ENCODE measurements at regions not wholly inside any gene's neighbourhood (a gene's known extent, or its start where the extent isn't known, plus 50 kb on each side); places are given as distances from the start of the nearest gene placed in this dataset.
"Not testable (repeated sequence)": the region's sequence is repeated elsewhere in the genome, so short reads cannot be mapped to it uniquely, and the experiment has no call there.

DNA sequence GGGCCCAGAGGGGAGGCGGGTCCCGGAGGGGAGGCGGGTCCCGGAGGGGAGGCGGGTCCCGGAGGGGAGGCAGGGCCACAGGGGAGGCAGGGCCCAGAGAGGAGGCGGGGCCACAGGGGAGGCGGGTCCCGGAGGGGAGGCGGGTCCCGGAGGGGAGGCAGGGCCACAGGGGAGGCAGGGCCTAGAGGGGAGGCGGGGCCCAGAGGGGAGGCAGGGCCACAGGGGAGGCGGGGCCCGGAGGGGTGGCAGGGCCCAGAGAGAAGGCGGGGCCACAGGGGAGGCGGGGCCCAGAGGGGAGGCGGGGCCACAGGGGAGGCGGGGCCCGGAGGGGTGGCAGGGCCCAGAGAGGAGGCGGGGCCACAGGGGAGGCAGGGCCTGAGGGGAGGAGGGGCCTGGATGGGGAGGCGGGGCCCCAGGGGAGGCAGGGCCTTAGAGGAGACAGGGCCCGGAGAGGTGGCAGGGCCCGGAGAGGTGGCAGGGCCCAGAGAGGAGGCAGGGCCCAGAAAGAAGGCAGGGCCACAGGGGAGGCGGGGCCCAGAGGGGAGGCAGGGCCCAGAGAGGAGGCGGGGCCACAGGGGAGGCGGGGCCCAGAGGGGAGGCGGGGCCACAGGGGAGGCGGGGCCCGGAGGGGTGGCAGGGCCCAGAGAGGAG is 81.1 kb downstream of the YTHDF1 start:
- TF ChIP-seq, protein P1, sequence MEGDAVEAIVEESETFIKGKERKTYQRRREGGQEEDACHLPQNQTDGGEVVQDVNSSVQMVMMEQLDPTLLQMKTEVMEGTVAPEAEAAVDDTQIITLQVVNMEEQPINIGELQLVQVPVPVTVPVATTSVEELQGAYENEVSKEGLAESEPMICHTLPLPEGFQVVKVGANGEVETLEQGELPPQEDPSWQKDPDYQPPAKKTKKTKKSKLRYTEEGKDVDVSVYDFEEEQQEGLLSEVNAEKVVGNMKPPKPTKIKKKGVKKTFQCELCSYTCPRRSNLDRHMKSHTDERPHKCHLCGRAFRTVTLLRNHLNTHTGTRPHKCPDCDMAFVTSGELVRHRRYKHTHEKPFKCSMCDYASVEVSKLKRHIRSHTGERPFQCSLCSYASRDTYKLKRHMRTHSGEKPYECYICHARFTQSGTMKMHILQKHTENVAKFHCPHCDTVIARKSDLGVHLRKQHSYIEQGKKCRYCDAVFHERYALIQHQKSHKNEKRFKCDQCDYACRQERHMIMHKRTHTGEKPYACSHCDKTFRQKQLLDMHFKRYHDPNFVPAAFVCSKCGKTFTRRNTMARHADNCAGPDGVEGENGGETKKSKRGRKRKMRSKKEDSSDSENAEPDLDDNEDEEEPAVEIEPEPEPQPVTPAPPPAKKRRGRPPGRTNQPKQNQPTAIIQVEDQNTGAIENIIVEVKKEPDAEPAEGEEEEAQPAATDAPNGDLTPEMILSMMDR (IDR thresholded peaks at IDR 0.05; ENCODE audit: low read depth, low read length, missing input control) = not testable (repeated sequence)
- TF ChIP-seq, protein P2, sequence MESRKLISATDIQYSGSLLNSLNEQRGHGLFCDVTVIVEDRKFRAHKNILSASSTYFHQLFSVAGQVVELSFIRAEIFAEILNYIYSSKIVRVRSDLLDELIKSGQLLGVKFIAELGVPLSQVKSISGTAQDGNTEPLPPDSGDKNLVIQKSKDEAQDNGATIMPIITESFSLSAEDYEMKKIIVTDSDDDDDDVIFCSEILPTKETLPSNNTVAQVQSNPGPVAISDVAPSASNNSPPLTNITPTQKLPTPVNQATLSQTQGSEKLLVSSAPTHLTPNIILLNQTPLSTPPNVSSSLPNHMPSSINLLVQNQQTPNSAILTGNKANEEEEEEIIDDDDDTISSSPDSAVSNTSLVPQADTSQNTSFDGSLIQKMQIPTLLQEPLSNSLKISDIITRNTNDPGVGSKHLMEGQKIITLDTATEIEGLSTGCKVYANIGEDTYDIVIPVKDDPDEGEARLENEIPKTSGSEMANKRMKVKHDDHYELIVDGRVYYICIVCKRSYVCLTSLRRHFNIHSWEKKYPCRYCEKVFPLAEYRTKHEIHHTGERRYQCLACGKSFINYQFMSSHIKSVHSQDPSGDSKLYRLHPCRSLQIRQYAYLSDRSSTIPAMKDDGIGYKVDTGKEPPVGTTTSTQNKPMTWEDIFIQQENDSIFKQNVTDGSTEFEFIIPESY (IDR thresholded peaks at IDR 0.05) = not testable (repeated sequence)
- not testable (repeated sequence) for TF ChIP-seq RAD21 (IDR thresholded peaks at IDR 0.05); YY1 (IDR thresholded peaks at IDR 0.05); EGR1 (IDR thresholded peaks at IDR 0.05; ENCODE audit: low read depth in 2 of 2); MAX (IDR thresholded peaks at IDR 0.05); TAF1 (conservative IDR thresholded peaks at IDR 0.05); FOXA1 (IDR thresholded peaks at IDR 0.05); GABPA (IDR thresholded peaks at IDR 0.05 in 1 of 2, conservative IDR thresholded peaks at IDR 0.05 in 1 of 2); JUND (IDR thresholded peaks at IDR 0.05); SP1 (IDR thresholded peaks at IDR 0.05); FOXA2 (IDR thresholded peaks at IDR 0.05)
- TF ChIP-seq, protein P3, sequence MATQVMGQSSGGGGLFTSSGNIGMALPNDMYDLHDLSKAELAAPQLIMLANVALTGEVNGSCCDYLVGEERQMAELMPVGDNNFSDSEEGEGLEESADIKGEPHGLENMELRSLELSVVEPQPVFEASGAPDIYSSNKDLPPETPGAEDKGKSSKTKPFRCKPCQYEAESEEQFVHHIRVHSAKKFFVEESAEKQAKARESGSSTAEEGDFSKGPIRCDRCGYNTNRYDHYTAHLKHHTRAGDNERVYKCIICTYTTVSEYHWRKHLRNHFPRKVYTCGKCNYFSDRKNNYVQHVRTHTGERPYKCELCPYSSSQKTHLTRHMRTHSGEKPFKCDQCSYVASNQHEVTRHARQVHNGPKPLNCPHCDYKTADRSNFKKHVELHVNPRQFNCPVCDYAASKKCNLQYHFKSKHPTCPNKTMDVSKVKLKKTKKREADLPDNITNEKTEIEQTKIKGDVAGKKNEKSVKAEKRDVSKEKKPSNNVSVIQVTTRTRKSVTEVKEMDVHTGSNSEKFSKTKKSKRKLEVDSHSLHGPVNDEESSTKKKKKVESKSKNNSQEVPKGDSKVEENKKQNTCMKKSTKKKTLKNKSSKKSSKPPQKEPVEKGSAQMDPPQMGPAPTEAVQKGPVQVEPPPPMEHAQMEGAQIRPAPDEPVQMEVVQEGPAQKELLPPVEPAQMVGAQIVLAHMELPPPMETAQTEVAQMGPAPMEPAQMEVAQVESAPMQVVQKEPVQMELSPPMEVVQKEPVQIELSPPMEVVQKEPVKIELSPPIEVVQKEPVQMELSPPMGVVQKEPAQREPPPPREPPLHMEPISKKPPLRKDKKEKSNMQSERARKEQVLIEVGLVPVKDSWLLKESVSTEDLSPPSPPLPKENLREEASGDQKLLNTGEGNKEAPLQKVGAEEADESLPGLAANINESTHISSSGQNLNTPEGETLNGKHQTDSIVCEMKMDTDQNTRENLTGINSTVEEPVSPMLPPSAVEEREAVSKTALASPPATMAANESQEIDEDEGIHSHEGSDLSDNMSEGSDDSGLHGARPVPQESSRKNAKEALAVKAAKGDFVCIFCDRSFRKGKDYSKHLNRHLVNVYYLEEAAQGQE (IDR thresholded peaks at IDR 0.05) = not testable (repeated sequence)
